ENCODE measurements at regions not wholly inside any gene's neighbourhood (a gene's known extent, or its start where the extent isn't known, plus 50 kb on each side); places are given as distances from the start of the nearest gene placed in this dataset.

- intact Hi-C loops (cut with micrococcal nuclease; ENCODE audit: unreplicated experiment), result no loop called here
- no peaks in the 10 kb centered on the region for H3K27me3 ChIP-seq (ENCODE audit: control insufficient read depth, insufficient read depth, low read length)
- no TSS peak for BruUV-seq (replicated peaks)
- no peaks in the 10 kb centered on the region for H3K36me3 ChIP-seq (ENCODE audit: control insufficient read depth, insufficient read depth, low read length)
- no peak for TF ChIP-seq SIN3A (IDR thresholded peaks at IDR 0.05; ENCODE audit: borderline replicate concordance, insufficient read depth, low read depth, low read length)
- TF ChIP-seq, protein P1, sequence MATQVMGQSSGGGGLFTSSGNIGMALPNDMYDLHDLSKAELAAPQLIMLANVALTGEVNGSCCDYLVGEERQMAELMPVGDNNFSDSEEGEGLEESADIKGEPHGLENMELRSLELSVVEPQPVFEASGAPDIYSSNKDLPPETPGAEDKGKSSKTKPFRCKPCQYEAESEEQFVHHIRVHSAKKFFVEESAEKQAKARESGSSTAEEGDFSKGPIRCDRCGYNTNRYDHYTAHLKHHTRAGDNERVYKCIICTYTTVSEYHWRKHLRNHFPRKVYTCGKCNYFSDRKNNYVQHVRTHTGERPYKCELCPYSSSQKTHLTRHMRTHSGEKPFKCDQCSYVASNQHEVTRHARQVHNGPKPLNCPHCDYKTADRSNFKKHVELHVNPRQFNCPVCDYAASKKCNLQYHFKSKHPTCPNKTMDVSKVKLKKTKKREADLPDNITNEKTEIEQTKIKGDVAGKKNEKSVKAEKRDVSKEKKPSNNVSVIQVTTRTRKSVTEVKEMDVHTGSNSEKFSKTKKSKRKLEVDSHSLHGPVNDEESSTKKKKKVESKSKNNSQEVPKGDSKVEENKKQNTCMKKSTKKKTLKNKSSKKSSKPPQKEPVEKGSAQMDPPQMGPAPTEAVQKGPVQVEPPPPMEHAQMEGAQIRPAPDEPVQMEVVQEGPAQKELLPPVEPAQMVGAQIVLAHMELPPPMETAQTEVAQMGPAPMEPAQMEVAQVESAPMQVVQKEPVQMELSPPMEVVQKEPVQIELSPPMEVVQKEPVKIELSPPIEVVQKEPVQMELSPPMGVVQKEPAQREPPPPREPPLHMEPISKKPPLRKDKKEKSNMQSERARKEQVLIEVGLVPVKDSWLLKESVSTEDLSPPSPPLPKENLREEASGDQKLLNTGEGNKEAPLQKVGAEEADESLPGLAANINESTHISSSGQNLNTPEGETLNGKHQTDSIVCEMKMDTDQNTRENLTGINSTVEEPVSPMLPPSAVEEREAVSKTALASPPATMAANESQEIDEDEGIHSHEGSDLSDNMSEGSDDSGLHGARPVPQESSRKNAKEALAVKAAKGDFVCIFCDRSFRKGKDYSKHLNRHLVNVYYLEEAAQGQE (IDR thresholded peaks at IDR 0.05; ENCODE audit: insufficient read depth in 1 of 2, low read depth in 2 of 2, low read length in 1 of 2), result no peak
- TF ChIP-seq POLR2AphosphoS5 (IDR thresholded peaks at IDR 0.05; ENCODE audit: low read depth, low read length), result no peak
- ATAC-seq (no peak), DNase-seq (ENCODE audit: low read depth, low spot score) (no peak)
- no peak overlapping the region for H3K4me3 ChIP-seq (ENCODE audit: low read depth in 2 of 2, low read length in 2 of 2)
- H3K9me3 ChIP-seq (ENCODE audit: control insufficient read depth, insufficient read depth, low read depth, low read length), result no peaks in the 10 kb centered on the region
- H3K4me1 ChIP-seq (ENCODE audit: control insufficient read depth, insufficient read depth, low read length), result no peaks in the 10 kb centered on the region
- ChIA-PET POLR2A (no interaction called here), CTCF (no interaction called here)
- in situ Hi-C loops (cut with HindIII; ENCODE audit: low pct_unique_long_range_greater_than_20kb, low sequenced_read_pairs), result no loop called here
- no peak overlapping the region for H3K27ac ChIP-seq (ENCODE audit: low read length)
Observed at GRCh38 chr5:82649943-82650342, 371.8 kb upstream of the RPS23 start.

DNA sequence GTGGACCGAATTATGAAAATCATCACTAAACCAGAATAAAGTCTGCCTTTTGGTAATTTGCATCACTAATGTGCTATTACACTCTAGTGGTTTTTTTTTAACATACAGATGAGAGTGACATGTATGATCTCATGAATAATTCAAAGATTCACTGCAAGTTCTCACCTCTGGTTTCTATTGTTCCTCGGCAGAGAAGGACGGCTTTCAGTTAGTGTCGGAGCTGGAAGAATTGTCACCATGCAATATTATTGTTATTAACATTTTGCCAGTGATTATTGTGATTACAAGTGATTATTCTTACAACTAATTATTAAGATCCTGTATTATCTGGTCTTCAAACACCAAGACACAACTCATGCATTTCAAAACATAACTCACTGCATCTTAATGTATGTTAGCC lies 366.6 kb upstream of the RPS23 start:
- intact Hi-C loops (cut with micrococcal nuclease; ENCODE audit: unreplicated experiment), result loop anchor here (5.0 kb wide), 2 partner anchors 828 to 918 kb away; partner anchors contain the start of gene VCAN
- POLR2A ChIA-PET, result no interaction called here
- ATAC-seq (no peak), DNase-seq (ENCODE audit: low read depth, low spot score) (no peak)
- CTCF ChIA-PET, result no interaction called here
- TF ChIP-seq TCF7L2 (IDR thresholded peaks at IDR 0.05; ENCODE audit: low read depth, low read length) (no peak), SIN3A (IDR thresholded peaks at IDR 0.05; ENCODE audit: borderline replicate concordance, insufficient read depth, low read depth, low read length) (no peak), CTCF (IDR thresholded peaks at IDR 0.05) (no peak), POLR2AphosphoS5 (IDR thresholded peaks at IDR 0.05; ENCODE audit: low read depth, low read length) (no peak)
- TF ChIP-seq, protein P1 (IDR thresholded peaks at IDR 0.05; ENCODE audit: insufficient read depth in 1 of 2, low read depth in 2 of 2, low read length in 1 of 2), result no peak
- Histone ChIP-seq H3K27ac (ENCODE audit: low read length) (no peak overlapping the region), H3K4me1 (ENCODE audit: control insufficient read depth, insufficient read depth, low read length) (no peaks in the 10 kb centered on the region), H3K27me3 (ENCODE audit: control insufficient read depth, insufficient read depth, low read length) (no peaks in the 10 kb centered on the region), H3K4me3 (ENCODE audit: low read depth in 2 of 2, low read length in 2 of 2) (no peak overlapping the region), H3K36me3 (ENCODE audit: control insufficient read depth, insufficient read depth, low read length) (no peaks in the 10 kb centered on the region), H3K9me3 (ENCODE audit: control insufficient read depth, insufficient read depth, low read depth, low read length) (no peaks in the 10 kb centered on the region)
- in situ Hi-C loops (cut with HindIII; ENCODE audit: low pct_unique_long_range_greater_than_20kb, low sequenced_read_pairs), result no loop called here
- BruUV-seq (replicated peaks), result no TSS peak
